ENCODE measurements at regions not wholly inside any gene's neighbourhood (a gene's known extent, or its start where the extent isn't known, plus 50 kb on each side); places are given as distances from the start of the nearest gene placed in this dataset.
"Not testable (repeated sequence)": the region's sequence is repeated elsewhere in the genome, so short reads cannot be mapped to it uniquely, and the experiment has no call there.

DNA sequence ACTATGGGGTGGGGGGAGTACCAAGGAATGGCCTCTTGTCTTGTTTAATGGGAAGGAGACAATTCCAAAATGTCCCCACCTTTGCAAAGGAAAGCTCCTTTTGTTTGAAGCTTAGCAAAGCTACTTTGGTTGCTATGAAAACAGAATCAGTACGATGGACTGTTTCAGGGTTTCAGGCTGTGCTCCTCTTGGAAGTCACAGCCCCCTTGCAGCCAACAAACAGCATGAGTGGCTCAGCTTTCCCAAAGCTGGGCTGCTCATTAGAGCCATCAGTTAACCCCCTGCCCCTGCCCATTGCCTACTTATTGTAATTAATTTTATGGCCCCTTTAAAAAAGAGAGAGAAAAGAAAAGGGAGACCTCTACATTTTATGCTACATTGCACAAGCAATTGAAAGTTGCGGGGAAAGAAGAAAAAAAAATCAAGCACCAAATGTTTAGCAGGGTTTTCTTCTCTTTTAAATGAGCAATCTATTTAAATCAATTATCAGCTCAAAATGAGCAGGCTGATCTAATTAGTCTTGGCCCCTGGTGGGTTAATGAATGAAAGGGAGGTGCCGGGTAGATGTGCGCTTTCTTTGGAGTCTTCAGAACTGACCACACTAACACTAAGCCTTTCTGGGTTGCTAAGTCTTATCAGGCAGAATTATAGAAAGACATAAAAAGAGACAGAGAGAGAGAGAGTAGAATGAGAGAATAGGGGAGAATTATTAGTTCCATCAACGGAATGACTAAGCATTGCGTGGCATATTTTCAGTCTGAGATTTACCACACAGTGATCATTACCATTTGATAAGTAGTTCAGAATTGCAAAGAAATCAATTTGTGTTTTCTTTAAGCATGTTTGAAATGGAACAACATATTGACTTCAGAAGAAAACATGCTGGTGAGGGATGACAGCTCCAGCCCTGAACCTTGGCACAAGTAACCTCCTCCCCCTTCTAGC lies 284.9 kb downstream of the INSIG2 start:
- no peak overlapping the region for H3K4me3 ChIP-seq (replicated peaks; ENCODE audit: low read depth, low read length)
- TF ChIP-seq, protein P1, sequence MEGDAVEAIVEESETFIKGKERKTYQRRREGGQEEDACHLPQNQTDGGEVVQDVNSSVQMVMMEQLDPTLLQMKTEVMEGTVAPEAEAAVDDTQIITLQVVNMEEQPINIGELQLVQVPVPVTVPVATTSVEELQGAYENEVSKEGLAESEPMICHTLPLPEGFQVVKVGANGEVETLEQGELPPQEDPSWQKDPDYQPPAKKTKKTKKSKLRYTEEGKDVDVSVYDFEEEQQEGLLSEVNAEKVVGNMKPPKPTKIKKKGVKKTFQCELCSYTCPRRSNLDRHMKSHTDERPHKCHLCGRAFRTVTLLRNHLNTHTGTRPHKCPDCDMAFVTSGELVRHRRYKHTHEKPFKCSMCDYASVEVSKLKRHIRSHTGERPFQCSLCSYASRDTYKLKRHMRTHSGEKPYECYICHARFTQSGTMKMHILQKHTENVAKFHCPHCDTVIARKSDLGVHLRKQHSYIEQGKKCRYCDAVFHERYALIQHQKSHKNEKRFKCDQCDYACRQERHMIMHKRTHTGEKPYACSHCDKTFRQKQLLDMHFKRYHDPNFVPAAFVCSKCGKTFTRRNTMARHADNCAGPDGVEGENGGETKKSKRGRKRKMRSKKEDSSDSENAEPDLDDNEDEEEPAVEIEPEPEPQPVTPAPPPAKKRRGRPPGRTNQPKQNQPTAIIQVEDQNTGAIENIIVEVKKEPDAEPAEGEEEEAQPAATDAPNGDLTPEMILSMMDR (IDR thresholded peaks at IDR 0.05; ENCODE audit: low read depth, low read length, missing control alignments), result no peak
- DNase-seq (ENCODE audit: extremely low read depth, low read depth), result no peak

DNA sequence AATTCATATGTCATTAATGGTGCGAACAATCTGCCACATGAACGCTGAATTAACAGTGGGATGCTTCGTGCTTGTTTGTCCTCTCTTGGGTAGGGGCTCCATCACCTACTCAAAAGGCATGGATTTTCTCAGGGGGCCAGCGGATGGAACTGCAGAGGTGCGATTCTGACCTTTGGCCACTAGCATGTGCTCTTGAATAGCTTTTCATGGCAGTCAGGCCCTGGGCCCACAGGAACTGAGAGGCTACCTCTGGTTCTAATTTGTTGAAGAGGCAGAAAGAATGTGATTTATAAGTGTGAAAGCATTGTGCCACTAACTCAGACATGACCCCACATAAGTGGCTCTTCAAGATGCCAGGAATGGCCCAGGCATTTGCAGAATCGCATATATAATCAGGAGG lies 283.2 kb downstream of the INSIG2 start:
- DNase-seq (ENCODE audit: extremely low read depth, low read depth), result peak; percentile 33
- H3K4me3 ChIP-seq (replicated peaks; ENCODE audit: low read depth, low read length), result no peak overlapping the region
- TF ChIP-seq, protein P1 (IDR thresholded peaks at IDR 0.05; ENCODE audit: low read depth, low read length, missing control alignments), result peak; percentile 81

DNA sequence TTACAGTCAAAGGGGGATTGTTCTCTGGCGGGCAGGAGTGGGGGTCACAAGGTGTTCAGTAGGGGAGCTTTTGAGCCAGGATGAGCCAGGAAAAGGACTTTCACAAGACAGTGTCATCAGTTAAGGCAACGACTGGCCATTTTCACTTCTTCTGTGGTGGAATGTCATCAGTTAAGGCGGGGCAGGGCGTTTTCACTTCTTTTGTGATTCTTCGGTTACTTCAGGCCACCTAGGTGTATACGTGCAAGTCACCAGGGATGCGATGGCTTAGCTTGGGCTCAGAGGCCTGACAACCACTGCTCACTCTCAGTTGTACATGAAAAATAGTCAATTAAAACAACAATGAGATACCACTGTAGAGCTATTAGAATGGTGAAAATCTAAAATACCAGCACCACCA lies 281.2 kb downstream of the INSIG2 start:
- DNase-seq (ENCODE audit: extremely low read depth, low read depth); H3K4me3 ChIP-seq (replicated peaks; ENCODE audit: low read depth, low read length): not testable (repeated sequence)

DNA sequence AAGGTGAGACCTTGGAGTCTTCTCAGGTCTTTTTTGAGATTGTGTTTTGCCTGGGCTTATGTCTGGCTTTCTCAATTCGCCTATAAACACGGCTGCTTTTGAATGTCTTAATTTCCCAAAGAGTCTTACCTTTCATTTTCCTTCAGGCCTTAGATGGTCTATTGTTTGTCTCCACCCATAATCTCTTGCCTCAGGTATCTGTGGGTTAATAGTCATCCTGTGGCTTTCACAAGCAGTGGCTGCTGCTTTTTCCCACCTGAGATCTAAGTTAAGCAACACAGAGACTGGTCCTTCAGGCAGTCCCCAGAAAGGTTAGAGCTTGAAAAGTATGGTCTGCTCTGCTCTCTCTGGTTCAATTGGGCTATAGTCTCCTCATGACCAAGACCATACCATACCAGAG lies 275.3 kb downstream of the INSIG2 start:
- no peak for DNase-seq (ENCODE audit: extremely low read depth, low read depth)
- H3K4me3 ChIP-seq (replicated peaks; ENCODE audit: low read depth, low read length), result no peak overlapping the region
- TF ChIP-seq, protein P1 (IDR thresholded peaks at IDR 0.05; ENCODE audit: low read depth, low read length, missing control alignments), result no peak

DNA sequence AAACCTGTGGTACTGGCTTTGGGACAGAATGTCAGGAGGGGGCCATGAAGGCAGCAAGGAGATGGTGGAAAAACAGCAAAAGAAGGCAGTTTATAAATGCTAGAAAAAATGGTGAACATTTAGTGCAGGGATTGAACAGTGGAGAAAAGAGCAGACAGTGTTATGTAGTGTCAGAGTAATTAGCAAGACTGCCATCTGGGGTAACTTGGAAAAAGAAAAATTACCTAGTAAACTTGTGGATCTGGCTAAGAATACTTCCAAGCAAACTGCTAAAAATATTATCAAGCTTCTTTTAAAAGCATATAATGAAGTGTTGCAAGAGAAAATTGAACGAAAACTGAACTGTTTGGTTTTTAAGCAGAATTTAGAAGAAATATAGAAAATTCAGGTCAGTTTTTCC lies 267.8 kb downstream of the INSIG2 start:
- no peak overlapping the region for H3K4me3 ChIP-seq (replicated peaks; ENCODE audit: low read depth, low read length)
- TF ChIP-seq, protein P1 (IDR thresholded peaks at IDR 0.05; ENCODE audit: low read depth, low read length, missing control alignments), result no peak
- no peak for DNase-seq (ENCODE audit: extremely low read depth, low read depth)

DNA sequence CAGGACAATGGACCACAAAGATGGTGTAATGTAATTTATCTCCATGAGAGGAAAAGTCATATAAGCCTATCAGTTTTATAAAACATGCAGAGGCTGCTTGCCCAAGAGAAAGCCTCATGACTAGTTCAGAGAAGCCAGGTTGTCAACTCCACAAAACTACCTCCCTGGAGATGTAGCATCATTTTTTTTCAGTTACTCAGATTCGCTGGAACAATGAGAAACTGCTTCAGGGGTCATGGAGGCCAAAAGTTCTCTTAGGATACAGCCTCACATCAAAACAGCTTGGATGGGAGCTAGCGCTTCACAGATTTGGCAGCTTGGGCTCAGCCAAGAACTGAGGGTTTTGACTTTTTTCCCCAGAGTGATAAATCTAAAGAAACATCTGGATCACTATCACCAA lies 263.5 kb downstream of the INSIG2 start:
- TF ChIP-seq, protein P1 (IDR thresholded peaks at IDR 0.05; ENCODE audit: low read depth, low read length, missing control alignments), result no peak
- no peak overlapping the region for H3K4me3 ChIP-seq (replicated peaks; ENCODE audit: low read depth, low read length)
- DNase-seq (ENCODE audit: extremely low read depth, low read depth), result no peak

DNA sequence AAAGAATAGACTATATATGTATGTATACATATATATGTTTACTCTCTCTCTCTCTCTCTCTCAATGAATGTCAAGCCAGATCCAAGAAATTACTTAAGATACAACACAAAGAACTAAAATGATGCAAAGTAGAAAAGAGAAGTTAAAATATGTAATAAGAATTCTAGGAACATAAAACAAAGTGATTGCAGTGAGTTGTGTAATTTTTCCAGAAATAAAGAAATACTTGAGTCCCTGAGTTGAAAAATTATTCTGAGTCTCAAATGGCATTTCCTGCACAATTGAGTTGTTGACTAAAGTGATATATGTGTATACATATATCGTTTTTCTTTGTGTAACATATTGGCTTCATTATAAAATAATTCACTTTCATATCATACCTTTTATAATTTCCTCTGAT lies 262.4 kb downstream of the INSIG2 start:
- TF ChIP-seq, protein P1 (IDR thresholded peaks at IDR 0.05; ENCODE audit: low read depth, low read length, missing control alignments), result no peak
- H3K4me3 ChIP-seq (replicated peaks; ENCODE audit: low read depth, low read length), result no peak overlapping the region
- DNase-seq (ENCODE audit: extremely low read depth, low read depth), result no peak
